Stimulated activated CD8-positive, alpha-beta memory T cell treated with anti-CD3 and anti-CD28 coated beads, Interleukin-7, amount 100 ng/mL, for 4 hours (primary cell): ENCODE measurements at regions not wholly inside any gene's neighbourhood (a gene's known extent, or its start where the extent isn't known, plus 50 kb on each side); places are given as distances from the start of the nearest gene placed in this dataset.

Source experiments
- DNase-seq, 2 donors: peaks; one replicate each; pipeline ENCODE4 v3.0.0-alpha.2; 2020; ENCODE audit warnings: low read depth in 2 of 2

GRCh38 chr5:142475102-142475513 lies 150.3 kb upstream of the SPRY4 start:
- no peak for DNase-seq

DNA sequence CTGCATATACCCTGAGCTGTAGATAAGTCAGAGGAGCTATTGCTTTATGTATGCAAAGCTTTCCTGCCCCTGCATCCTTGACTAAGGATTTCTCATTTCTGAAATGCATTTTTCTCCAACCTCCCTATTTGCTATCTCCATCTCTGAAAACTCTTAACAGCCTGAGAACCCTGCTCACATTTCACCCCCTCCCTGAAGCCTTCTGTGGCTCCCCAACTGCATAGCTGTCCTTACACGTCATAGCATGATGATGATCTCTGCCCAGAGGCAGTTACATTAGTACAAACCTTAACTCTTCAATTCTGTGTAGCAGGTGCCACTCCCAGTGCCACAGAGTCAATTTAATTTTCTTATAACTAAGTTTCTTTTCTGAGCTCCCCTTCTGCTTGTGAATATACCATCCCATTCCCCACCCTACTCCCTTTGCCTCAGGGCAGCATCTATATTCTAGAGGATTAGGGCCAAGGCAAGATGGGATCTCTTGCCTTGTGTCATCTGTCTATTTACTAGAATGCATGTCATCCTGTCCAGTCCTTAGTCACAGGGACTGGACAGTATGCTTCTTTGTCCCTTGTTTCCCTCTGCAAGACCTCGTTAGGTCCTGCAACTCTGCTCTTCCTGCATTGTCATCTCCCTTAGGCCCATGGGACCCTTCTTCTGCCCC lies 149.7 kb upstream of the SPRY4 start:
- no peak for DNase-seq

DNA sequence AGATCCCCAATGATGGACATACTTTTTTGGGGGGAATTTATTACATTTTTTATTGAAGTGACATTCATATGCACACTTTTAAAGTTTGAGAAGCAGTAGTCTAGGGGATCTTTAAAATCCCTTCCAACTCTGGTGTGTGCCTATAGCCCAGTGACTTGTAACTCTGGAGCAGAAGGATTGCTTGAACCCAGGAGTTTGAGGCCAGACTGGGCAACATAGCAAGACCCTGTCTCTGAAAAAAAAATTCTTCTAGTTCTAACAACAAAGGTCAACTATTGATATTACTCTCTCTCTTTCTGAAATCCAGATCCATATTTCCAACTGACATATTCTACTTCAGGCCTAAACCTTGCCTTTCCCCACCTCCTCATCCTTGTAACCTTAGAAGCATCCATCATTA lies 148.2 kb upstream of the SPRY4 start:
- no peak for DNase-seq

GRCh38 chr5:142472306-142472951 lies 147.6 kb upstream of the SPRY4 start:
- peak; percentile 29 to 48 for DNase-seq

DNA sequence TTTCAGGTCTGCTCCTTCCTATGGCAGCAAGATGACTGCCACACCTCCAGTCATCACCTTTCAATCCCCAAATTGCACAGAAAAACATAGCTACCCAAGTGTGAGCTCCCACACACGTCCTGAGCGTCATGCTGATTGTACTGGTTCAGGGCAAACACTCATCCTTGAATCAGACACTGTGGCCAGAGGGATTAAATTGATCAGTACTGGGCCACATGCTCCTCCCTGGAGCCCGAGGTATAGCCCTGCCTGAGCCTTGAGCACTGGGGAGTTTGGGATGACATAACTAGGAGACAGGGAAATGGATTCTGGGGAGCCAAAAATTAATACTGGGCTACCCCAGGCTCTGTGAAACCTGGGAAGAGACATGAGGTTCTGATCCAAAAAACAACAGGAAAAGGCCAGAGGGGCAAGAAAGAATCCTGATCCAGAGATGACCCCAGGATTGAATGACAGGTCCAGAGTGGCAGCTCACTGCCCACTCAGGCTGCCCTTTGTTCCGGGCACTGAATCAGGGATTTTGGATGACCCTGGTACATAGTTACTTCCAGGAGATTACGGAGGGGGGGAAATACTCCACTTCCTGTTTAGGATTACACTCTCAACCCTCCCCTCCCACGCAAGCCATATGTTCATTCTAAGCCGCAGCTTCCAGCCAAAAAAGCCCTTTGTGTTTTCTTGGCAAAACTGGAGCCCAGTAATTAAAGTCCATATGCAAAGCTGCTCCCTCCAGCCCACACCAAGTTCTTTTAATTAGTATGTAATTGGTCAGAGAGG lies 141.6 kb upstream of the SPRY4 start:
- no peak for DNase-seq

DNA sequence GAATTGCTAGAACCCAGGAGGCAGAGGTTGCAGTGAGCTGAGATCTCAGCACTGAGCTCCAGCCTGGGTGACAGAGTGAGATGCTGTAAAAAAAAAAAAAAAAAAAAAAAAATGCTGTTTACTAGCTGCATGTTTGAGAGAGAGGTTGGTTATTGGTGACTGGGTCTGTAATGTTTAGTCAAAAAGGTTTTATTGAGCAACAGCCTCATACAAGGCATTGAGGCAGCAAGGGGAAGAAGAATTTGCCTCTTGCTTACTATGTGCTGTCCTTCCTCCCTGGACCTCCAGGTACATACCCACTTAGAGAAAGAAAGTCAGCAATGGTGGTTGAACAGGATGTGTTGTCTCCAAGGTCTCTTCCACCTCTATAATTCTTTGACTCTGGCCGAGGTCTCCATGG lies 140.7 kb upstream of the SPRY4 start:
- DNase-seq: no peak

DNA sequence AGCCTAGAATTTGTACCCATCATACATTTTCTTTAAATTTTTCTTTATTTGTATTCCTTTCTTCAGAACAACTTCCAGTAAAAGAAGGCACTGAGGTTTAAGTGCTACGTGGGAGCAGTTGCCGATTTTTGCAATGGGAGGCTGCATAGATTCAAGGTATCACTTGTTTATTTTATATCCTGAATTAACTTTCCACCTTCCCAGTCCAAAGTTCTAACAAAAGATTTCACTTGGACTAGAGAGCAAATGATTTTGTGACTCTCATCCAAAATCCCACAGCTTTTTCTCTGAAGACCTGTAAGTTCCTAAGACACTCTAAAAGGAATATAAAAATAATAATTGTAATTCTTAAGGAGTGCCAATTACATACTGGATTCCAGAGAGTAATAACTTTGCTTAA lies 139.1 kb upstream of the SPRY4 start:
- DNase-seq: no peak

GRCh38 chr5:142461028-142461590 lies 136.3 kb upstream of the SPRY4 start:
- no peak for DNase-seq

GRCh38 chr5:142459209-142459608 lies 134.4 kb upstream of the SPRY4 start:
- no peak for DNase-seq

DNA sequence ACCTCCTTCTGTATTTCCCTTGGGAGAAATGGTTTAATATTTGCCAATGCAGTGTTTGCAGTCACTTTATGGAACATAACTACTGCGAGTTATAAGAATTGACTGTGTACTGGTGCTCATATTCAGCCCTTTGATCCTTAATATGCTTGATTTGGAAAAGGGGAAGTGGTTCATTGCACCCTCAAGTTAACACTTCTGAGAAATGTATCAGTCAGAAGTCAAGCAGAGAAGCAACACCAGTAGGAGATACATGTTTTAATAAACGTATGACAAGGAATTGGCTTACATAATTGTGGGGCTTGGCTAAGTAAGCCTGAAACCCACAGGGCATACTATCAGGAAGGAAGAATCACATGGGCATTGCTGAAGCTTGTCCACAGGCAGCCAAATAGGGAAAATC lies 131.0 kb upstream of the SPRY4 start:
- no peak for DNase-seq

GRCh38 chr5:142453932-142454331 lies 129.1 kb upstream of the SPRY4 start:
- no peak for DNase-seq

- DNase-seq: no peak
Observed at GRCh38 chr5:142450419-142450818, 125.6 kb upstream of the SPRY4 start.

GRCh38 chr5:142447887-142448286 lies 123.1 kb upstream of the SPRY4 start:
- no peak for DNase-seq

GRCh38 chr5:142446960-142447279 lies 122.1 kb upstream of the SPRY4 start:
- no peak for DNase-seq

DNA sequence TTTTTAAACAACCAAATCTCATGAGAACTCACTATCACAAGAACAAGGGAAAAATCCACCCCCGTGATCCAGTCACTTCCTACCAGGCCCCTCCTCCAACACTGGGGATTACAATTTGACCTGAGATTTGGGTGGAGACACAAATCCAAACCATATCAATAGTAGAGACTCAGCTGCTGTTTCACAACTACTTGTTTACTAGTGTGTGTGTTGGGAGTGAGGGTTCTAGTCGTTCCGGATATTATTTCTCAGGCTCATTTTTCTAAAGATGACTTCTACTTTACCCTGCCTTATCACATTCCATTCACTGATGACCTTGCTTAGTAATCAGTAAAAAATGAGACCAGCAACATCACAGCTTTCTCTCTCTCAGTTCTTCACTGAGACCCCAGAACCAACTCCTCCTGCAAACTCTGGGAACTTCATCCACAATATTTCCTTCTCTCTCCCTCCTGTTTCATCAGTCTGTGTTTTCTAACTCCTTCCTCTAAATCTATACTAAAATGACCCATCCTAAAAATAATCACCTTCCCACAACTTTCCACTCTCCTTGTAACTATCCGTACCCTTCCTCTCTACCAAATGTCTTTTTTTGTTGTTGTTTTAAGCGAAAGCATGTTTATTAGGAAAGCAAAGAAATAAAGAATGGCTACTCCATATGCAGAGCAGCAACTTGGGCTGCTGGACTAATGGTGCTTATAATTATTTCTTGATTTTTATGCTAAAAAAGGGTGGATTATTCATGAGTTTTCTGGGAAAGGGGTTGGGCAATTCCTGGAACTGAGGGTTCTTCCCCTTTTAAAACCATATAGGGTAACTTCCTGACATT lies 121.5 kb upstream of the SPRY4 start:
- no peak for DNase-seq

DNA sequence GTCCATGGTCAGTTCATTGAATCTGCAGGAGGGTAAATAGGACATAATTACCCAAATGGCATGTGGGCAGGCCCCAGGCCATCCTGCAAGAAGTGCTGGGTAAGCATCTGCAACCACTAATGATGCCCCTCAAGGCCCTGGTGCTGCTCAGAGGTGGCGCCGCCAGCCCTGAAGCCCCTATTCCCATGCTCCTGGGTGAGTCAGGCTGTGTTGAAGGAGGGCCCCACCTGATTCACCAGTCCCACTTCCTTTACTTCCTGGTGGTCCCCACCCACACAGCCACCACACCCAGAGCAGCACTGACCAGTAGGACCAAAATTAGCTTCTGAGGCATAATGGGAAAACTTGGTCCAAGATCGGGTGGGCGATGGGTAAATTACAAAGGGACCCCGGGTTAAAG lies 120.4 kb upstream of the SPRY4 start:
- no peak for DNase-seq

- no peak for DNase-seq
Observed at GRCh38 chr5:142441616-142442015, 116.8 kb upstream of the SPRY4 start.

DNA sequence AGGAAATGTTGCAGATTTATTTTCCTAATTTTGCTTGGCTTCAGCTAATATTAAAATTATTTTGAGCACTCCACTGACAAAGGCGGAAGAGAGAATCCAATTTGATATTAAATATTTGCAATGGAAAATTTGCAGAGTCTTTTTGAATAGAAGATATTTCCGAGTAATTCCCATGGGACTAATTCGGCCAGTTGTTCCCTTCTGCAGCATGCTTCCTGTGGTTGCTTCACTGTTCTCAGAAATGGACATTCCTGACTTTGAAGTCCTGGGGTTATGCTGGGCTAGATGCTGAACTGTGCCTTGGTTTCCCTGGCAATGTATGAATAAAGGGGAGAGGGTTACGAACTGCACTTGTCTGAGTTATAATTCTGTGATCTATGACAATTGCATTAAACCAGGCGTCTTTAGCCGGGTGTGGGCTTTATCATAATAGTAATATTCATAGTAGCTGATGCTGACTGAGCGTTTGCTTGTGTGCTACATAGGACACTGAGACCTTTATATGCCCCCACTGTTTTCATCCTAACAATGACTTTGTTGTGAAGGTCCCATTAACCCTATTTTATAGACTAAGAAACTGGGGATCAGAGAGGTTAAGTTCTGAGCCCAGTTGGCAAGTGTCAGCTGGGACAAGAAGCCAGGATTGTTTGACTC lies 114.5 kb upstream of the SPRY4 start:
- no peak for DNase-seq

DNA sequence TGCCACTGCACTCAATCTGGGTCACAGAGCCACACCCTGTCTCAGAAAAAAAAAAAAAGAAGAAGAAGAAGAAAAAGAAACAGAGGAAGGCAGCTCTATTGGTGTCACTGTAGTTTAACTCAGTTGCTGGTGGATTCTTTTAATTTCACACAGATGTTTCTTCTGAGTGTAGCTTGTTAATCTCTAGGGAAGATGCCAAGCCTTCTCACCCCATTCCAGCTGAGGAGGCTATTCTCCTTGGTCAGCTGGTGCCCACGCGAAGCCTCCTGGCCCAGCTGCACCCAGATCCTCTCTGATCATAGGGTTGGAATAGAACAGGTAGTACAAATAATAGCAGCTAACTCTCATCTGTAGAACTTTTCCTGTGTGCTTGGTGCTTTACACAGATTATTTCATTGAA lies 113.8 kb upstream of the SPRY4 start:
- DNase-seq: no peak

DNA sequence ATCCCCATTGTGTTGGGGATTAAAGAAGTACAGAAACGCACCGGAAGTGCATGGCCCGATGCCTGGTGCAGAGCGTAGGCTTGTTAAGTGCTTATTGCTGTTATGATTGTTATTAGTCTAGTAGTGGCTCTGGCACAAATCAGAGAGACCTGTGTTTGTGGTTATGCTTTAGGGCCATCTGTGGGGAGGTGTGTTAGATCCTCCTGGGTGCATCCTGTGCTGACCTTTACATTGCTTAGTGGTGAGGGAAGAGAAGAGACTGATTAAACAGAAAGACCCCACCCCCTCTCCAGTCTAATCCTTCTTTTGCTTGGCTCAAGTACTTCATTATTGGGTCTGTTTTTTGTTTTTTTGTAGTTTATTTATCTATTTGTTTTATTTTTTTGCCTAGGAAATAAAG lies 112.7 kb upstream of the SPRY4 start:
- no peak for DNase-seq

GRCh38 chr5:142435410-142436115 lies 110.7 kb upstream of the SPRY4 start:
- no peak for DNase-seq
